ENCODE measurements at regions not wholly inside any gene's neighbourhood (a gene's known extent, or its start where the extent isn't known, plus 50 kb on each side); places are given as distances from the start of the nearest gene placed in this dataset.
"Not testable (repeated sequence)": the region's sequence is repeated elsewhere in the genome, so short reads cannot be mapped to it uniquely, and the experiment has no call there.

DNA sequence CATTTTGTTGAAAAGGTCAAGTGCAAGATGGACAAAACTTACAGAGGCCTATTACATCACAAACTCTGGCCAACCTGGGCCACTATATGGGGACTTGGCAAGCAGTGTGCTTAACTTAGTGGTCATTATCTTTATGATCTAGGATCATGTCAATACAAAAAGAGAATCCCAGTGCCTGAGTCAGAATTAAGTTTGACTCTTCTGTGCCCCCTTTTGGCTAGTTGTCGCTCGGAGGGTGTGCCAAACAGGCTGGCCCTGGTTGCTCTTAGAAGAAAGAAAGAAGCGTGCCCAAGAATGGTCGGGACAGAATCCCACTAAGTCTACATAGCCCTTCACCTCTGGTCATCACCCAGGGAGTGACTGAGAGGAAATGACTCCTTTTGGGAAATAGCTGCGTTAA lies 100.1 kb downstream of the EIF4E start:
- peak in 1 of 2 donors; percentile 41 for DNase-seq

DNA sequence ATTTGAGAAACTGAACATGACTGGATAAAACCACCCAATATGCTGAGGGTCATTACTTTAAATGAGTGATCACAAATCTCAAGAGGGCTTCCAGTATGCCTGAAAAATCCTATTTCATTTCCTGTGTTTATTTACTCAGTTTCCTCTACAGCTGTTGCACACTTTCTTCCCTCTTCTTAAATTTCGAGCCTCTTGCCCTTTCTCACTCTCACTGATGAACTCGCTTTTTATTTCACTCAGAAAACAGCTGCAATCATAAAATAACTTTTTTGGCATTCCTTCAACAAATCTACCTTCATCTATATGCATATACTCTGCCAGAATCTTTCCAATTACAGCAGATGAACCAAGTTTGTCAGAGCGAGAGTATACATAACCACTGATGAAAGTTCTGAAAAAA lies 101.3 kb downstream of the EIF4E start:
- no peak for DNase-seq

DNA sequence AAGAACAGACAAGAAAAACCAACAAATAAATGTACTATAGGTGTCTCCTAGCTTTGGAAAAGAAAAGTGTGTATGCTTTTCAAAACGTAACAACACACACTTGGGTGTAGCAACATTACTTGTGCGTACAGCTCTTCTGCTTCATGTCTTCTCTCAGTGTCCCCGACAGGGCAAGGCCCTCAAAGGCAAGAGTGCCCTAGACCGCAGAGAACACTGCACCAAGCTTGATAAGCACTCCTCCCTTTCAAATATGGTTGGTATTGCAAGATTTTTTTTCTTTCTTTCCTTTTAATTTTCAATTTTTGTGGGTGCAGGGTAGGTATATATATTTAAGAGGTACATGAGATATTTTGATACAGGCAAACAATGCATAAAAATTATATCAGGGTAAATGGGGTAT lies 106.8 kb downstream of the EIF4E start:
- no peak for DNase-seq

DNA sequence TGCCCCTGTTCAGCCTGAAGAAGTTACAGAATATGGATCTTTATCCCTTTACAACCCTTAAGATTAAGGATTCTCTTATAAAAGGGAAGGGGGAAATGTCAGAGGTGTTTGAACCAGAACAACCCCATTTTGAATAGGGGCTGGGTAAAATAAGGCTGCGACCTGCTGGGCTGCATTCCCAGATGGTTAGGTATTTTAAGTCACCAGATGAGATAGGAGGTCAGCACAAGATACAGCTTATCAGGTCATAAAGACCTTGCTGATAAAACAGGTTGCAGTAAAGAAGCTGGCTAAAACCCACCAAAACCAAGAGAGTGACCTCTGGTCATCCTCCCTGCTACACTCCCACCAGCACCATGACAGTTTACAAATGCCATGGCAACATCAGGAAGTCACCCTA lies 110.8 kb downstream of the EIF4E start:
- DNase-seq, result not testable (repeated sequence)

GRCh38 chr4:98816816-98817215 lies 112.1 kb downstream of the EIF4E start:
- no peak for DNase-seq

GRCh38 chr4:98816386-98816785 lies 112.5 kb downstream of the EIF4E start:
- DNase-seq, result no peak

DNA sequence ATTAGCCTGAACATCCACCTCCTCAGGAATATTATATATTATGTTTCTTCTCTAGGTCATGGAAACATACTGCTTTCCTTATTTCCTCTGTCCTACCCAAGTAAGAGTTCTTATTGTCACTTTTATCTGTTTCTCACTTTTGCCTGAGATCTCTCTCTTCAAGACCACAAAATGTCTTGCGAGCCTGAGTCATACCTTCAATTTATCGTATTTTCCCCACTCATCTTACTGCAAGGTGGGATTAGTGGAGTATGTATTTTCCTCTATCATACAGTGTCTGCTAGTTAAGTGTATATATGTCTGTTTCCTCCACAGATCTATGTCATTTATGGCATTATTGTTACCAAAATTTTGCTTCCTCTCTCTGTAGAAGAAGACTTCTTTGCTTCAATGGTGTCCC lies 124.5 kb downstream of the EIF4E start:
- no peak for DNase-seq

- DNase-seq, result no peak
Measured at GRCh38 chr4:98803251-98803650, 125.7 kb downstream of the EIF4E start.

DNA sequence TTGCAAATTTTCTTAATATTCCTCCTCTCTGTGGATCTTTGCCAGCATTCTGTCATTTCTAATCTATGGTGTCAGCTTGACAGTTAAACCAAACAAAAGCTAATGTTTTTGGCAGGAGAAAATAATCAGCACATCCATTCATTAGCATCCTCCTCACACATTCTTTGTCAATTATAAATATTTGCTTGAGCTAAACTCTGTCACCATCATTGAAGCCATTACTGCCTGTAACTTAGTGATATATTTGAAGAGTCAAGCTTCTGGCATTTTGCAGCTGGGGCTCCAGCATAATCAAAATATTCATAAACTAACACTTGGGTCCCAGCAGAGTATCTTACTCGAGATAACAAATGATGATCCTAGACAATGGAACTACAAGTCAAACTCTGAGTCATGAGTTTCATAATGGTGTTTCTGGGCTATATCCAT lies 126.1 kb downstream of the EIF4E start:
- DNase-seq, result no peak

DNA sequence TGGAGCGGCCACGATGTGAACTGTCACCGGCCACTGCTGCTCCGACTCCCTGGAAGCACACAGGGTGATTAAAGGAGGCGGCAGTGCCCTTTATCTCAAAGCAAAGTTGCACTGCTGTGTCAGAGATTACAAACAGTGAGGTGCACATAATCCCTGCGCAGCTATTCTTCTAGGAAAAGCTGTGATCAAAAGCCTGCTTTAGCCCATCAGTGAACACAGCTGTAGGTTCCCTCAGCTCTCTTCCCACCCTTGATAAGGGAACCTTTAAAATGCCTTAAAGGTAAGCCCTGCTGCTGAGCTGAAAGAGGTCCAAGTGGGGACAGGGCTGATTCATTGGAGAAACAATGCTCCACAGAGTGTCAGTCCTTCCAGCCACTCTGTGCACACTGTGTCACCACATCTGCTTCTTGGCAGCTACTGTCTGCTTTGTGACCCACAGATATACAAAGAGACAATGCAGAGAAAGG lies 127.6 kb downstream of the EIF4E start:
- DNase-seq, result no peak

DNA sequence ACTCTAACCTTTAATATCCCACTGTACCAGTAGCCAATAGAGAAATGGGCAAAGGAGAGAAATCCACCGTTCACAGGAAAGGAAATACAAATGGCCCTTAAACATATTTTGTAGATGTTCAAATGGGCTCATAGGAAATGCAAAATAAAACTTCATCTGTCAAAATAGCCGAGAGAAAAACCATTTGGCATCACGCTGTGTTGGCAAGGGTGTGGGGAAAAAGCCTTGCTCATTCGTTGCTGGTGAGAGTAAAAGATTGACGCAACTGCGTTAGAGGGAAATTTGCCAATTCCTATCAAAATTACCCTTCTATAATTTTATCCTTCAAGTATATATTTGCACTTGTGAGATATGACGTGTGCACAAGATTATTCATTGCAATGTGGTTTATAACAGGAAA lies 131.9 kb downstream of the EIF4E start:
- no peak for DNase-seq

- no peak for DNase-seq
Measured at GRCh38 chr4:98794565-98795205, 134.2 kb downstream of the EIF4E start.

DNA sequence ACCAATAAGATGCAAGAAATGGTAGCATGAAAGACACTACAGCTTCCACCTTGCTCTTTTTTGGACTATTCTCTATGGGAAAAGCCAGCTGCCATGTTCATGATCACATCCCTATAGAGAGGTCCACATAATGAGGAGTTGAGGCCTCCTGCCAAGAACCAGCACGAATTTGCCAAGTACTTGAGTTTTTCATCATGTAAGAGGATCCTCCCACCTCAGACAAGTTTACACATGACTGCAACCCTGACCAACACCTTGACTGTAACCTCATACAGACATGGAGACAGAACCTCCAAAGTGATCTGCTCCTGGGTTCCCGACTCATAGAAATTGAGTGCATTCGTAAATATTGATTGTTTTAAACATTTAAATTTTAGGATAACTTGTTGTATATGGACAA lies 135.2 kb upstream of the TSPAN5 start:
- DNase-seq, result no peak

DNA sequence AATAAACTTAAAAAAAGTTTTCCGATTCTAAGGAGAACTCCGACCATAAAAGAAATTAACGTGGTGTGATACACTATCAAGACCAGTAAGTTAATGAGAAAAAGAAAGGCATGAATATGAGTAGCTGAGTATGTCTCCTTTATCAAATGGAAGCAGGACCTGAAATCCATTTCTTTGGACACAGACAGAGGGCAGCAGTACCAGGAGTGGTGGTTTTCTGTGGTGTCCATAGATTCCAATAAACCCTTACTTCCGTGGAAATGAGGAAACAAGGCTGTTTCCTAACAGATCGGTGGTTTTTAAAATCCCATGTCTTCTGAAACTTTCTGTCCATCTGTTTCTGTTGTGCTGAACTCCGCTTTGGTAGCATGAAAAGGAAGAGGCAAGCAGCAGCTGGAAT lies 128.5 kb upstream of the TSPAN5 start:
- no peak for DNase-seq

DNA sequence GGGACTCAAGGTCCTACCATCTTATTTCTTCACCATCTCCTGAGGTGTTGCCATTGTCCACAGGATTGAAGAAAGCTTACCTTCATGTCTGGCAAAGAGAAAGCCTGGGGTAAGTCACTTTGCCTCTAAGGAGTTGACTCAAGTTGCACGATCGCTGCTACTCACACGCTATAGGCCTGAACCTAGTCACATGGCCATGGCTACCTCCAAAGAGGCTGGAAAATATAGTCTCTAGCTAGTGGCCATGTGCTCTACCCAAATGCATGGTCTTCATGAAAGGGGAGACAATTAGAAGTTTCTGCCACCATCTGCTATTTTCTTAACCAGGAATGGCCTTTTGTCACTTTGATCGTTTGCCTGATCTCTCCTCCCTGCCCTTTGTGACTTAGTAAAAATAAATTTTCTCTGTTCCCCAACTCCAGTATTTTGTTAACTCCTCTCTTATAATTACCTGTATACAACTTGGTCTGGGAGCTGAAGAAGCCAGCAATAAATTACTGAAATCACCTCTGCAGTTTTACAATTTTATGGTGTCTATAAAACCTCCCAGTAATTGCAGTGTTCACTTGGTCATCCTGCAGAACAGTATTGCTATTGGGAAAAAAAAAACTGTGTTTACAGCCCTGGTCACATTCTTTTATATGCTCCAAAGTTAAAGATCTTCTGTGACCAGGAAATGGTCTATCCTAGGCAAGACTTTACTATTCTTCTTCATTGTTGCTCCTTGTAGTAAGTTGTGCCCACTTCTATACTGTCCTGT lies 126.7 kb upstream of the TSPAN5 start:
- no peak for DNase-seq

DNA sequence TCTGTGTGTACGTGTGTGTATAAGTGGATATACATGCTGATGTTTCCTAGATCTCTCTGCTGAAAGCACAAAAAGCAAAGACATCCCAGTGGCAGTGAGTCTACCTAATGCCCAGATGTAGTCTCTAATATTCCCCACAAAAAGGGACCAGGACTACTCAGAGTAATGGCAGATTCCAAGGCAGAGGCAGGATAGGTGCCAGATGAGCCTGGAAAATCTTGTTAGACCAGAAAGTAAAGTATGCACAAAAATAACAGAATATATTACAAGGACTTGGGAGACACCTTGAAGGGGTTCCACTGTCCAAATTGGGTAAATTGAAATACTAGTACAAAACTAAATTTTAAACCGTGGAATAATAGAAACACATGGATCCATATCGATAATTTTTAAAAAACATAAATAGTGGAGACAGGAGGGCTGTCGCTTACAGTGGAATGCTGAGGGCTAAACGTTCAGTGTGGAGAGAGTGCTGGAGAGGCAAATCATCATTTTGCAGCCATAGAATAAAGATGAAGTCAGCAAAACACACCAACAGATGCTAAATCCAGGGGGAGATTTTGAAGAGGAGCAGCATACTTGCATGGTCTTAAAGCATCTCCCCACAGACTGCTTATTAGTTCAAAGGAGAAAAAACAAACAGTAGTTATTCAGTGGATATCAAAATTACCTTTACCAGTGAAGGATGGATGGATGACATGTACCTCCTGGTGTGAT lies 123.4 kb upstream of the TSPAN5 start:
- DNase-seq, result no peak

GRCh38 chr4:98780926-98781325 lies 122.5 kb upstream of the TSPAN5 start:
- no peak for DNase-seq

DNA sequence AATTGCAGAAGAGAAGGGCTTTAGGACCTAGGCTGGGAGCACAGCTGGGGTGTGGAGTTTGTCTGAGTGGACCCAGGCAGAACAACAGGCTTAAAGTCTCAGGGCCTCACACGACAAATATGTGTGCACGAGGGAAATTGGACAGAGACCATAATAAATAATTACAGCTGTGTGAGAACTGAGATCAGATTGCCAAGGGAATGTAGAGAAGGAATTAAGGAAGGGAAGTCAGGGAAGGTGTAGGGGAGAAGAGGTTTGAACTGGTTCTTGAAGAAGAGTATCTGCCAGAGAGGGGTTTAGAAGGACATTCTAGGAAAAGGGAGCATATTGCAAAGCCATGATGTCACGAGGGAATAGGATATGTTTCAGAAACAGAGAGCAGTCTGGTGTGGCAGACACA lies 120.7 kb upstream of the TSPAN5 start:
- DNase-seq, result no peak

- no peak for DNase-seq
Measured at GRCh38 chr4:98778206-98778605, 119.8 kb upstream of the TSPAN5 start.

- DNase-seq, result no peak
Measured at GRCh38 chr4:98775672-98776071, 117.3 kb upstream of the TSPAN5 start.

GRCh38 chr4:98773638-98774037 lies 115.2 kb upstream of the TSPAN5 start:
- DNase-seq, result no peak

GRCh38 chr4:98771959-98772632 lies 113.7 kb upstream of the TSPAN5 start:
- DNase-seq, result no peak

- no peak for DNase-seq
Measured at GRCh38 chr4:98765771-98766170, 107.4 kb upstream of the TSPAN5 start.
